ENCODE measurements at regions not wholly inside any gene's neighbourhood (a gene's known extent, or its start where the extent isn't known, plus 50 kb on each side); places are given as distances from the start of the nearest gene placed in this dataset.

DNA sequence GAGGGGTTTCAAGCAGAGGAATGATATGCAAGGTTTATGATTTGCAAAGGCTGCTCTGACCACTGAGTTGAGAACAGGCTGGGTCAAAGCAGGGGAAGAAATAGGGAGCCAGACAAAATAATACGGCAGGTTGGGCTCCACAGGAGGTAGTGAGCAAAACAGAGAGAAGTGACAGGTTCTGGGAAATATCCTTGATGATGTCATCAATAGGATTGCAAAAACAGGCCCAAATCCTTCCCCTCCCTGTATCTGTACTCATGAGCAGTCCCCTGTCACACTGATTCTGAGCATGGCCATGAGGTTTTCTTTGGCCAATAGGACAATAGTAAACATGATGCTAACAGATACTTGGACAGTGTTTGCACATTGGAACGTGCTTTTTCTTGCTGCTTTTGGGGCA lies 471.8 kb upstream of the BRINP1 start:
- H3K27ac ChIP-seq = no peak overlapping the region
- TF ChIP-seq CTCF (conservative IDR thresholded peaks at IDR 0.05) (no peak), ZFX (IDR thresholded peaks at IDR 0.05) (no peak)

- TF ChIP-seq ZFX (IDR thresholded peaks at IDR 0.05) = no peak
- TF ChIP-seq CTCF (conservative IDR thresholded peaks at IDR 0.05) = no peak
- H3K27ac ChIP-seq = no peak overlapping the region
These were observed 470.7 kb upstream of the BRINP1 start for GRCh38 chr9:119839888-119840287.

DNA sequence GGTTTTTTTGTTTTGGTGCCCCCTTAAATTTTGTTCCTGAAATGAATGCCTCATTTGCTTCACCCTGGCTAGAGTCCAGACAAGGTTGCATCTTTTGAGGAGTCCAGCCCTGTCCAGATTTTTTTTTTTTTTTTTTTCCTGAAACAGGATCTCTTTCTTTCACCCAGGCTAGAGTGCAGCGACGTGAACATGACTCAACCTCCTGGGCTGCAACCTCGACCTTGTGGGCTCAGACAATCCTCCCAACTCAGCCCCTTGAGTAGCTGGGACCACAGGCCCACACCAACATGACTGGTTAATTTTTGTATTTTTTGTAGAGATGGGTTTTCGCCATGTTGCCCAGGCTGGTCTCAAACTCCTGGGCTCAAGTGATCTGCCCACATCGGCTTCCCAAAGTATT lies 469.0 kb upstream of the BRINP1 start:
- TF ChIP-seq CTCF (conservative IDR thresholded peaks at IDR 0.05) (no peak), ZFX (IDR thresholded peaks at IDR 0.05) (no peak)
- H3K27ac ChIP-seq = no peak overlapping the region

DNA sequence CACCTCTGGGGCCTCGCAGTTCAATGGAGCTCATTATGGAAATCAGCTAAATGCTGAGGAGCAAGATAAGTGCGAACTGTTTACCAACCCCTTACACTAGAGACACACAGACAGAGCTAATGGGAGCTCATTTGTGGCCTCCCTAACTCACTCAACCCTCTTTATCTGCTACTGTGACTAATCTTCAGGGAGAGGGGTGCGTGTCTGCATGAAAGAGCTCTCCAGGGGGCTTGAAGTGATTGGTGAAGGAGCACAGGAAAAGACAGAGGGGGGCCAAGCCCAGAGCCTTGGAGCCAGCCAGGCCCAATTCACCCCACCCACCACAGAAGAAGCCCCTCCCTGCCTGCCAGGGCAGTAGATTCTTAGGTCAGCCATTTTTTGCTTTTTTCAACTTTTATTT lies 466.8 kb upstream of the BRINP1 start:
- H3K27ac ChIP-seq = no peak overlapping the region

GRCh38 chr9:119834064-119834620 lies 464.9 kb upstream of the BRINP1 start:
- TF ChIP-seq ZFX (IDR thresholded peaks at IDR 0.05) (no peak), CTCF (conservative IDR thresholded peaks at IDR 0.05) (no peak)
- no peak overlapping the region for H3K27ac ChIP-seq

More for the DNA sequence above, 466.8 kb upstream of the BRINP1 start:
- TF ChIP-seq ZFX (IDR thresholded peaks at IDR 0.05) = no peak
- TF ChIP-seq CTCF (conservative IDR thresholded peaks at IDR 0.05) = no peak

DNA sequence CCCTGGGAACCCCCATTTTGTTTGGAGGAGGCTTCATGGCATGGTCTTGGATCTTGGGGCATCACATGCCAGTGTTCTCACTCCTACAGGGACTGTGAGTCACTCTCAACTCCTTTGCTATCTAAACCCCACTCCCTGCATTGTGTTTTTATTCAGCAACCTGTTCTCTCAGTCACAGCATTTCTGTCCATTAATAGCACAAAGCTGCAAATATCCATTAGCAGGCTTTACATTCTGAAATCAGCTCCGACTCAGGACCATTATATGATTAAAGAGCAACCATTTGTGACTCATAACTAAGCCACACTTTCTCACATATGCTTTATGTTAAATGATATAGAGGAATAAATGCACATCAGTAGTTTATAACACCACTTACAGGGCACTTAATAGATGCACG lies 462.1 kb upstream of the BRINP1 start:
- no peak for TF ChIP-seq CTCF (conservative IDR thresholded peaks at IDR 0.05)
- no peak for TF ChIP-seq ZFX (IDR thresholded peaks at IDR 0.05)

GRCh38 chr9:119829748-119830147 lies 460.5 kb upstream of the BRINP1 start:
- H3K27ac ChIP-seq = no peak overlapping the region
- TF ChIP-seq ZFX (IDR thresholded peaks at IDR 0.05) (no peak), CTCF (conservative IDR thresholded peaks at IDR 0.05) (no peak)

More for the DNA sequence above, 462.1 kb upstream of the BRINP1 start:
- H3K27ac ChIP-seq = no peak overlapping the region
